ENCODE measurements at regions not wholly inside any gene's neighbourhood (a gene's known extent, or its start where the extent isn't known, plus 50 kb on each side); places are given as distances from the start of the nearest gene placed in this dataset.

GRCh38 chr2:17107871-17108270, 410.4 kb downstream of the RAD51AP2 start:
- FAIRE-seq (no peak), DNase-seq (ENCODE audit: low read depth) (no peak)
- TF ChIP-seq CTCF (IDR thresholded peaks at IDR 0.05; ENCODE audit: insufficient read depth, low read length, severe bottlenecking), result no peak
- Histone ChIP-seq H3K4me3 (ENCODE audit: low read depth, low read length) (no peak overlapping the region), H3K27me3 (ENCODE audit: control insufficient read depth, insufficient read depth, low read length) (no peaks in the 10 kb centered on the region), H3K36me3 (ENCODE audit: control insufficient read depth, insufficient read depth, low read length) (no peaks in the 10 kb centered on the region)

GRCh38 chr2:17107151-17107550, 411.1 kb downstream of the RAD51AP2 start:
- DNase-seq (ENCODE audit: low read depth) (no peak), FAIRE-seq (no peak)
- no peak for TF ChIP-seq CTCF (IDR thresholded peaks at IDR 0.05; ENCODE audit: insufficient read depth, low read length, severe bottlenecking)
- Histone ChIP-seq H3K27me3 (ENCODE audit: control insufficient read depth, insufficient read depth, low read length) (no peaks in the 10 kb centered on the region), H3K4me3 (ENCODE audit: low read depth, low read length) (no peak overlapping the region), H3K36me3 (ENCODE audit: control insufficient read depth, insufficient read depth, low read length) (no peaks in the 10 kb centered on the region)

GRCh38 chr2:17106418-17106817, 411.8 kb downstream of the RAD51AP2 start:
- H3K4me3 ChIP-seq (ENCODE audit: low read depth, low read length), result no peak overlapping the region
- DNase-seq (ENCODE audit: low read depth), result no peak
- no peak for TF ChIP-seq CTCF (IDR thresholded peaks at IDR 0.05; ENCODE audit: insufficient read depth, low read length, severe bottlenecking)
- no peak for FAIRE-seq
- no peaks in the 10 kb centered on the region for H3K27me3 ChIP-seq (ENCODE audit: control insufficient read depth, insufficient read depth, low read length)
- no peaks in the 10 kb centered on the region for H3K36me3 ChIP-seq (ENCODE audit: control insufficient read depth, insufficient read depth, low read length)

GRCh38 chr2:17104454-17104853, 413.8 kb downstream of the RAD51AP2 start:
- H3K4me3 ChIP-seq (ENCODE audit: low read depth, low read length), result no peak overlapping the region
- DNase-seq (ENCODE audit: low read depth), result peak; percentile 80
- FAIRE-seq, result no peak
- TF ChIP-seq CTCF (IDR thresholded peaks at IDR 0.05; ENCODE audit: insufficient read depth, low read length, severe bottlenecking), result no peak
- no peaks in the 10 kb centered on the region for H3K36me3 ChIP-seq (ENCODE audit: control insufficient read depth, insufficient read depth, low read length)
- H3K27me3 ChIP-seq (ENCODE audit: control insufficient read depth, insufficient read depth, low read length), result no peaks in the 10 kb centered on the region

- FAIRE-seq, result no peak
- no peak for TF ChIP-seq CTCF (IDR thresholded peaks at IDR 0.05; ENCODE audit: insufficient read depth, low read length, severe bottlenecking)
Observed at GRCh38 chr2:17101596-17101995, 416.6 kb downstream of the RAD51AP2 start.

GRCh38 chr2:17101091-17101490, 417.1 kb downstream of the RAD51AP2 start:
- Histone ChIP-seq H3K36me3 (ENCODE audit: control insufficient read depth, insufficient read depth, low read length) (no peaks in the 10 kb centered on the region), H3K27me3 (ENCODE audit: control insufficient read depth, insufficient read depth, low read length) (no peaks in the 10 kb centered on the region), H3K4me3 (ENCODE audit: low read depth, low read length) (no peak overlapping the region)
- TF ChIP-seq CTCF (IDR thresholded peaks at IDR 0.05; ENCODE audit: insufficient read depth, low read length, severe bottlenecking), result no peak
- DNase-seq (ENCODE audit: low read depth) (no peak), FAIRE-seq (no peak)

More at GRCh38 chr2:17101596-17101995, 416.6 kb downstream of the RAD51AP2 start:
- H3K27me3 ChIP-seq (ENCODE audit: control insufficient read depth, insufficient read depth, low read length), result no peaks in the 10 kb centered on the region
- no peak for DNase-seq (ENCODE audit: low read depth)
- no peaks in the 10 kb centered on the region for H3K36me3 ChIP-seq (ENCODE audit: control insufficient read depth, insufficient read depth, low read length)
- H3K4me3 ChIP-seq (ENCODE audit: low read depth, low read length), result no peak overlapping the region

Measured in bronchial epithelial cell (primary cell).